ENCODE measurements at regions not wholly inside any gene's neighbourhood (a gene's known extent, or its start where the extent isn't known, plus 50 kb on each side); places are given as distances from the start of the nearest gene placed in this dataset.

- TF ChIP-seq CTCF (IDR thresholded peaks at IDR 0.05), result no peak
- no peak for TF ChIP-seq POLR2AphosphoS5 (IDR thresholded peaks at IDR 0.05)
- TF ChIP-seq POLR2A (IDR thresholded peaks at IDR 0.05), result no peak
Observed at GRCh38 chr11:15848631-15849168, 507.6 kb downstream of the SOX6 start.
